ENCODE measurements at regions not wholly inside any gene's neighbourhood (a gene's known extent, or its start where the extent isn't known, plus 50 kb on each side); places are given as distances from the start of the nearest gene placed in this dataset.

- H3K9me2 ChIP-seq (ENCODE audit: insufficient read depth) = no peaks in the 10 kb centered on the region
- RAD21 ChIA-PET (ENCODE audit: low non-redundant PET in 1 of 2, low total read pairs in 2 of 2, uncharacterized antibody in 2 of 2, unreplicated experiment in 2 of 2) = no interaction called here
- no peaks in the 10 kb centered on the region for H4K20me1 ChIP-seq (ENCODE audit: insufficient read depth)
- H3K27ac ChIP-seq (ENCODE audit: low read depth, low read length) = no peak overlapping the region
- no peak for TF ChIP-seq SP1 (IDR thresholded peaks at IDR 0.05; ENCODE audit: low read depth)
- no peak for TF ChIP-seq EZH2 (IDR thresholded peaks at IDR 0.05)
- TF ChIP-seq MAX (IDR thresholded peaks at IDR 0.05) = no peak
- TF ChIP-seq REST (IDR thresholded peaks at IDR 0.05; ENCODE audit: low read depth) = no peak
- CTCF ChIA-PET = no interaction called here
- DNase-seq (ENCODE audit: low read depth, low spot score) = no peak
- no TSS peak for BruUV-seq (replicated peaks)
- H3K4me3 ChIP-seq (replicated peaks in 1 of 2; ENCODE audit: low read depth in 1 of 2, low read length in 2 of 2) = no peak overlapping the region
- no peaks in the 10 kb centered on the region for H3K4me1 ChIP-seq (ENCODE audit: control insufficient read depth in 1 of 2, insufficient read depth in 2 of 2, low read length in 2 of 2)
- H3K9ac ChIP-seq (ENCODE audit: low read length) = no peak overlapping the region
- POLR2A ChIA-PET = no interaction called here
- no peaks in the 10 kb centered on the region for H3K36me3 ChIP-seq (ENCODE audit: control insufficient read depth in 1 of 2, insufficient read depth in 2 of 2, low read length in 2 of 2)
- no peak overlapping the region for H3K4me2 ChIP-seq (ENCODE audit: low read length)
- H2AFZ ChIP-seq (ENCODE audit: low read depth, low read length, poor library complexity, severe bottlenecking) = no peak overlapping the region
- peaks cover 0 to 26% of the 10 kb centered on the region in 2 experiments; a peak in 2 of 4 replicates for H3K9me3 ChIP-seq (ENCODE audit: control insufficient read depth in 1 of 2, insufficient read depth in 1 of 2, low read depth in 1 of 2, low read length in 2 of 2)
- no peaks in the 10 kb centered on the region for H3K79me2 ChIP-seq (ENCODE audit: insufficient read depth, low read length)
- no peaks in the 10 kb centered on the region for H3K27me3 ChIP-seq (ENCODE audit: insufficient read depth, low read length)
- no peak for ATAC-seq
- intact Hi-C loops (cut with micrococcal nuclease) = loop anchor here (10.0 kb wide), 1 partner anchor 1312 kb away; no protein-coding TSS in a partner anchor
These were observed 560.6 kb downstream of the TOX3 start for GRCh38 chr16:51986301-51986700.

GRCh38 chr16:51985126-51985525 is 561.8 kb downstream of the TOX3 start:
- Histone ChIP-seq H3K27ac (ENCODE audit: low read depth, low read length) (no peak overlapping the region), H3K4me3 (replicated peaks in 1 of 2; ENCODE audit: low read depth in 1 of 2, low read length in 2 of 2) (no peak overlapping the region), H3K4me2 (ENCODE audit: low read length) (no peak overlapping the region), H3K36me3 (ENCODE audit: control insufficient read depth in 1 of 2, insufficient read depth in 2 of 2, low read length in 2 of 2) (no peaks in the 10 kb centered on the region), H3K4me1 (ENCODE audit: control insufficient read depth in 1 of 2, insufficient read depth in 2 of 2, low read length in 2 of 2) (no peaks in the 10 kb centered on the region), H4K20me1 (ENCODE audit: insufficient read depth) (no peaks in the 10 kb centered on the region), H3K9me3 (ENCODE audit: control insufficient read depth in 1 of 2, insufficient read depth in 1 of 2, low read depth in 1 of 2, low read length in 2 of 2) (peaks cover 0 to 28% of the 10 kb centered on the region in 2 experiments; a peak in 2 of 4 replicates), H3K9ac (ENCODE audit: low read length) (no peak overlapping the region), H3K27me3 (ENCODE audit: insufficient read depth, low read length) (no peaks in the 10 kb centered on the region), H2AFZ (ENCODE audit: low read depth, low read length, poor library complexity, severe bottlenecking) (no peak overlapping the region), H3K79me2 (ENCODE audit: insufficient read depth, low read length) (no peaks in the 10 kb centered on the region), H3K9me2 (ENCODE audit: insufficient read depth) (no peaks in the 10 kb centered on the region)
- ChIA-PET POLR2A (no interaction called here), RAD21 (ENCODE audit: low non-redundant PET in 1 of 2, low total read pairs in 2 of 2, uncharacterized antibody in 2 of 2, unreplicated experiment in 2 of 2) (no interaction called here), CTCF (no interaction called here)
- ATAC-seq (no peak), DNase-seq (ENCODE audit: low read depth, low spot score) (no peak)
- no TSS peak for BruUV-seq (replicated peaks)
- intact Hi-C loops (cut with micrococcal nuclease) = loop anchor here (10.0 kb wide), 1 partner anchor 1310 kb away; no protein-coding TSS in a partner anchor
- no peak for TF ChIP-seq EGR1 (IDR thresholded peaks at IDR 0.05; ENCODE audit: low read depth)
- TF ChIP-seq CEBPB (IDR thresholded peaks at IDR 0.05; ENCODE audit: low read depth) = no peak
- no peak for TF ChIP-seq ZFX (IDR thresholded peaks at IDR 0.05)
- TF ChIP-seq SP1 (IDR thresholded peaks at IDR 0.05; ENCODE audit: low read depth) = no peak
- TF ChIP-seq MAX (IDR thresholded peaks at IDR 0.05) = no peak
- no peak for TF ChIP-seq SRF (IDR thresholded peaks at IDR 0.05; ENCODE audit: low read depth)
- TF ChIP-seq ZNF274 (IDR thresholded peaks at IDR 0.05; ENCODE audit: low read depth, low read length) = no peak
- no peak for TF ChIP-seq EZH2 (IDR thresholded peaks at IDR 0.05)
- no peak for TF ChIP-seq ELF1 (IDR thresholded peaks at IDR 0.05; ENCODE audit: borderline replicate concordance, low read depth)
- no peak for TF ChIP-seq CTCF (IDR thresholded peaks at IDR 0.05 in 2 of 3, conservative IDR thresholded peaks at IDR 0.05 in 1 of 3; ENCODE audit: borderline replicate concordance in 1 of 3, insufficient read depth in 1 of 3, low read depth in 2 of 3, low read length in 2 of 3)
- no peak for TF ChIP-seq YY1 (IDR thresholded peaks at IDR 0.05; ENCODE audit: extremely low read depth, insufficient replicate concordance, low read depth, low read length)
- TF ChIP-seq SIN3A (IDR thresholded peaks at IDR 0.05; ENCODE audit: low read depth) = no peak
- no peak for TF ChIP-seq FOSL1 (IDR thresholded peaks at IDR 0.05; ENCODE audit: low read depth)
